Keratinocyte (primary cell): ENCODE measurements at regions not wholly inside any gene's neighbourhood (a gene's known extent, or its start where the extent isn't known, plus 50 kb on each side); places are given as distances from the start of the nearest gene placed in this dataset.

Experiments used
- DNase-seq: peaks from one replicate; pipeline ENCODE4 v3.0.0-alpha.2; 2011; ENCODE audit warnings: low read depth, missing footprints, low spot score
- FAIRE-seq: peaks from 2 replicates; lab custom pipeline; 2011; peaks lifted over from hg19 to GRCh38; lab: Jason Lieb, UNC
- H2AFZ ChIP-seq: 2 replicates; pipeline ENCODE4 v1.6.0; 2012; ENCODE audit warnings: low read length, control low read depth, inconsistent platforms; ENCODE audit not compliant: control insufficient read depth
- H3K27ac ChIP-seq: 2 replicates; pipeline ENCODE4 v1.5.1; 2011; ENCODE audit warnings: low read length; ENCODE audit not compliant: control insufficient read depth, insufficient read depth
- H3K27me3 ChIP-seq: 3 replicates; pipeline ENCODE4 v1.6.0; 2011; ENCODE audit warnings: low read length; ENCODE audit not compliant: control insufficient read depth, insufficient read depth; ENCODE audit errors: extremely low read depth
- H3K36me3 ChIP-seq, 2 experiments: 2 replicates in 1 of 2; 3 replicates in 1 of 2; pipeline ENCODE4 v1.5.1; 2011; ENCODE audit warnings: low read length in 2 of 2, mild to moderate bottlenecking in 1 of 2; ENCODE audit not compliant: control insufficient read depth in 2 of 2, insufficient read depth in 2 of 2; ENCODE audit errors: extremely low read depth in 1 of 2
- H3K4me1 ChIP-seq: 3 replicates; pipeline ENCODE4 v1.5.1; 2011; ENCODE audit warnings: low read length; ENCODE audit not compliant: control insufficient read depth, insufficient read depth; ENCODE audit errors: extremely low read depth
- H3K4me2 ChIP-seq: 3 replicates; pipeline ENCODE4 v1.6.0; 2011; ENCODE audit warnings: low read depth, low read length; ENCODE audit not compliant: control insufficient read depth, insufficient read depth; ENCODE audit errors: extremely low read depth
- H3K4me3 ChIP-seq, 3 experiments: fragments of 200-600 bp in 1 of 3; sonication (generic) in 1 of 3; 2 replicates in 2 of 3; 3 replicates in 1 of 3; pipeline ENCODE4 v1.5.1; 2011 to 2016; ENCODE audit warnings: low read length in 3 of 3, mild to moderate bottlenecking in 3 of 3, control low read depth in 2 of 3, inconsistent platforms in 1 of 3, low read depth in 1 of 3, mixed read lengths in 1 of 3, mixed run types in 1 of 3, moderate library complexity in 1 of 3; ENCODE audit not compliant: control insufficient read depth in 2 of 3, insufficient read depth in 2 of 3; ENCODE audit errors: extremely low read depth in 1 of 3
- H3K79me2 ChIP-seq: 2 replicates; pipeline ENCODE4 v1.6.0; 2012; ENCODE audit warnings: low read length; ENCODE audit not compliant: control insufficient read depth, insufficient read depth
- H3K9ac ChIP-seq: 3 replicates; pipeline ENCODE4 v1.6.0; 2011; ENCODE audit warnings: low read length; ENCODE audit not compliant: control insufficient read depth, insufficient read depth; ENCODE audit errors: extremely low read depth
- H3K9me1 ChIP-seq: 3 replicates; pipeline ENCODE4 v1.6.0; 2011; ENCODE audit warnings: low read length; ENCODE audit not compliant: control insufficient read depth, insufficient read depth; ENCODE audit errors: extremely low read depth
- H3K9me3 ChIP-seq: 2 replicates; pipeline ENCODE4 v1.5.1; 2012; ENCODE audit warnings: low read depth, low read length; ENCODE audit not compliant: control insufficient read depth
- H4K20me1 ChIP-seq: 3 replicates; pipeline ENCODE4 v1.6.0; 2011; ENCODE audit warnings: low read length; ENCODE audit not compliant: control insufficient read depth, insufficient read depth; ENCODE audit errors: extremely low read depth
- EZH2 ChIP-seq: IDR thresholded peaks from one replicate; pipeline ENCODE4 v1.6.1; 2012; ENCODE audit warnings: inconsistent platforms, mild to moderate bottlenecking, low read length, moderate library complexity
- dilution Hi-C: fragments of 300-500 bp; cut with MboI; formaldehyde crosslinking; loops from one replicate; pipeline ENCODE4 v1.7.0; 2020; ENCODE audit warnings: low sequenced_read_pairs; ENCODE audit not compliant: extremely low pct_ligation_motif_present
- TF ChIP-seq, protein P1 (sequence below), 3 experiments: IDR thresholded peaks in 1 of 3; conservative IDR thresholded peaks in 1 of 3; optimal IDR thresholded peaks in 1 of 3; 2 replicates in 2 of 3; 3 replicates in 1 of 3; pipeline versions ENCODE3 to v1.5.1; 2011; ENCODE audit warnings: low read length in 3 of 3, mild to moderate bottlenecking in 3 of 3, moderate library complexity in 2 of 3, control low read depth in 1 of 3, inconsistent platforms in 1 of 3; ENCODE audit not compliant: insufficient read depth in 2 of 3; ENCODE audit errors: extremely low read depth in 1 of 3

DNA sequence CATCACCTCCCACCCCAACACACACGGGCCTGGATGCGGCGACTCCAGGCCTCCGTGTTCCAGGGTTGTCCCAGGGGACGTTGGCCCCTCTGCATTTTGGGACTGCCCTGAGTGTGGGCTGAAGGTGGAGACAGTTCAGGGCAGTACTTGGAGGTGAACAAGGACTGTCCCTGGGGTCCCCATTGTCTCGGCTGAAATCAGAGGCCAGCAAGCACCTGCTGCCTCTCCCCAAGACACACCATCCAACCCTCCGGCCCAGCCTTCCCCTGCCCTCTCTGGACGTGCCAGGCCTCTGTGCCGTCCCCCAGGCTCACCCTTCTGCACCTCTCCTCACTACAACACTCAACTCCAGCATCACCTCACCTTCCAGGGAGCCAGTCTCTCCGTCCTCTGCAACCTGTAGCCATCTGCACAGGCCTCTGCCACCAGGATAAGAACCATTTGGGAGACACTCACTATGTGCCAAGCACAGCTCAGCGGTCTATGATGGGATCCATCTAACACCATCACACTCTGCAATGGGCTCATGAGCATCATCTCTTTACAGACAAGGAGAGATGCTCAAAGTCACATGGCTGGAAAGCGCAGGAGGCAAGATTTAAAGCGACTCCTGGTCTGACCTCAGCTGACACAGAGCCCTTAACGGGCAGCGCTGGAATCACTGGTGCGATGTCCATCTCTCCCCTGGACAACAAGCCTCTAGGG is 104.5 kb upstream of the SEC14L1 start:
- FAIRE-seq (no peak), DNase-seq (no peak)
- H3K4me1 ChIP-seq = no peaks in the 10 kb centered on the region
- no peaks in the 10 kb centered on the region for H3K9me3 ChIP-seq
- TF ChIP-seq, protein P1, sequence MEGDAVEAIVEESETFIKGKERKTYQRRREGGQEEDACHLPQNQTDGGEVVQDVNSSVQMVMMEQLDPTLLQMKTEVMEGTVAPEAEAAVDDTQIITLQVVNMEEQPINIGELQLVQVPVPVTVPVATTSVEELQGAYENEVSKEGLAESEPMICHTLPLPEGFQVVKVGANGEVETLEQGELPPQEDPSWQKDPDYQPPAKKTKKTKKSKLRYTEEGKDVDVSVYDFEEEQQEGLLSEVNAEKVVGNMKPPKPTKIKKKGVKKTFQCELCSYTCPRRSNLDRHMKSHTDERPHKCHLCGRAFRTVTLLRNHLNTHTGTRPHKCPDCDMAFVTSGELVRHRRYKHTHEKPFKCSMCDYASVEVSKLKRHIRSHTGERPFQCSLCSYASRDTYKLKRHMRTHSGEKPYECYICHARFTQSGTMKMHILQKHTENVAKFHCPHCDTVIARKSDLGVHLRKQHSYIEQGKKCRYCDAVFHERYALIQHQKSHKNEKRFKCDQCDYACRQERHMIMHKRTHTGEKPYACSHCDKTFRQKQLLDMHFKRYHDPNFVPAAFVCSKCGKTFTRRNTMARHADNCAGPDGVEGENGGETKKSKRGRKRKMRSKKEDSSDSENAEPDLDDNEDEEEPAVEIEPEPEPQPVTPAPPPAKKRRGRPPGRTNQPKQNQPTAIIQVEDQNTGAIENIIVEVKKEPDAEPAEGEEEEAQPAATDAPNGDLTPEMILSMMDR (optimal IDR thresholded peaks at IDR 0.05 in 1 of 3, IDR thresholded peaks at IDR 0.05 in 1 of 3, conservative IDR thresholded peaks at IDR 0.05 in 1 of 3; ENCODE audit: extremely low read depth in 1 of 3, insufficient read depth in 2 of 3, low read length in 3 of 3) = no peak
- TF ChIP-seq EZH2 = no peak
- peaks cover 44% of the 10 kb centered on the region for H3K27me3 ChIP-seq
- no peaks in the 10 kb centered on the region for H3K9me1 ChIP-seq
- no peaks in the 10 kb centered on the region for H4K20me1 ChIP-seq
- H3K4me3 ChIP-seq = no peak overlapping the region
- H3K36me3 ChIP-seq = no peaks in the 10 kb centered on the region
- dilution Hi-C loops = no loop called here
- H3K9ac ChIP-seq = no peak overlapping the region
- H3K27ac ChIP-seq = no peak overlapping the region
- H2AFZ ChIP-seq = no peak overlapping the region
- H3K79me2 ChIP-seq = no peaks in the 10 kb centered on the region
- H3K4me2 ChIP-seq = no peak overlapping the region

DNA sequence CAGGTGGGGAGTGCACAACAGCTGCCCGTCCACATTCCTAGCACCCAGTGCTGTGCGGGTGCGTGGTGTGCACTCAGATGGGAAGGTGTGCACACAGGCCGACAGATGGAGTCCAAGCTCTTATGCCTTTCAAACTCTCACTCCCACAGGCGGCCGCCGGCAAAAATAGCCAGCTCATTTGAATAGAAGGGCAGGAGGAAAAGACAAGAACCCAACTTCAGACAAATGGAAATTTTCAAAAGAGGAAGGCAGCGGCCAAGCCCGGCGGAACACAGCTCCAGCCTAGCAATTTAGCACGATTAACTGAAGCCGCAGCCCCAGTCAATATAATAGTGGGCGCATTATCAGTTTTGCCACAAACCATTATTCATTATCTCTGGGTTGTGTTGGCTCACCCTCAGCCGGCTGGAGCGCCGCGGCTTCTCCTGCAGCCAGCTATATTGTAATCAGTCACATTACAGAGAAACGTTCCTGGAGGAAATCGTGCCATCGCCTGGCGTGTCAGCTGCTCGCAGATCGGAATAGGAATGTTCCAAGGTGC is 103.9 kb upstream of the SEC14L1 start:
- no peak overlapping the region for H3K4me2 ChIP-seq
- H3K27ac ChIP-seq = no peak overlapping the region
- TF ChIP-seq, protein P1 (optimal IDR thresholded peaks at IDR 0.05 in 1 of 3, IDR thresholded peaks at IDR 0.05 in 1 of 3, conservative IDR thresholded peaks at IDR 0.05 in 1 of 3; ENCODE audit: extremely low read depth in 1 of 3, insufficient read depth in 2 of 3, low read length in 3 of 3) = peak in 2 of 3 experiments; percentile 26 to 52
- peak; percentile 59 for TF ChIP-seq EZH2
- no peak for DNase-seq
- no peak for FAIRE-seq
- H3K27me3 ChIP-seq = peaks cover 44% of the 10 kb centered on the region
- H3K9ac ChIP-seq = no peak overlapping the region
- no peak overlapping the region for H2AFZ ChIP-seq
- H3K9me1 ChIP-seq = no peaks in the 10 kb centered on the region
- dilution Hi-C loops = no loop called here
- H4K20me1 ChIP-seq = no peaks in the 10 kb centered on the region
- no peak overlapping the region for H3K4me3 ChIP-seq
- H3K36me3 ChIP-seq = no peaks in the 10 kb centered on the region
- H3K4me1 ChIP-seq = no peaks in the 10 kb centered on the region
- H3K9me3 ChIP-seq = no peaks in the 10 kb centered on the region
- no peaks in the 10 kb centered on the region for H3K79me2 ChIP-seq
